ENCODE measurements at regions not wholly inside any gene's neighbourhood (a gene's known extent, or its start where the extent isn't known, plus 50 kb on each side); places are given as distances from the start of the nearest gene placed in this dataset.
A peak's percentile ranks its signal among the peaks of the same experiment; 100 is the strongest.

DNA sequence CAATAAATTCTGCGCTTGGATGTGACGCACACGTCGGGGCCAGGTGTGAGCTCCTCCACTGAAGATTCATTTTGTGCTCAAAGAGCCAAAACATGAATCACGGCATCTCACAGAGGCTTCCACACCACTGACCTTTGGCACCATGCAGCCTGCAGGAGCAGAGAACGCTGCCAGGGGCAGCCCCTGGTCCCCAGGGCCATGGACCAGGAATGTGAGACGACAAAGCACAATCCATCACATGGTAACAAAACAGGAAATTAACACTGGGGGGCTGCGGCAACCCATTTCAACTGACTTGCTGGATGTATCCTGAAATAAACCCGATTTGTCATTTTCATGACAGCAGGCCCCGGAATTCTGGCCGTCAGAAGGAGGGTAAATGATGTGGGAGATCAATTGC is 167.5 kb upstream of the IGF1R start:
- no peak for ATAC-seq

DNA sequence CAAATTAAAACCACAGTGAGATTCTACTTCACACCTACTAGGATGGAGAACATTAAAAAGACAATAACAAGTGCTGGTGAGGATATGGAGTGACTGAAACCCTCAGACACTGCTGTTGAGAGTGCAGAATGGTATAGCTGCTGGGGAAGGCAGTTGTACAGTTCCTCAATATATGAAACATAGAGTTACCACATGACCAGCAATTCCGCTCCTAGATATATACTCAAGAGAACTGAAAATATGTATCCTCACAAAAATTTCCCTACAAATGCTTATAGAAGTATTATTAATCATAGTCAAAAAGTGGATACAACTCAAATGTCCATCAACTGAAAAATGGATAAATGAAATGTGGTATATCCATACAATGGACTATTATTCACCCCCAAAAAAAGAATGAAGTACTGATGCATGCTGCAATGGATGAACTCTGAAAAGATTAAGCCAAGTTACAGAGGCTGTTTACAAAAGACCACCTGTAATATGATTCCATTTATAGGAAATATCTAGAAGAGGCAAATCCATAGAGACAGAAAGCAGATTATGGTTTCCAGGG is 164.7 kb upstream of the IGF1R start:
- ATAC-seq = no peak

DNA sequence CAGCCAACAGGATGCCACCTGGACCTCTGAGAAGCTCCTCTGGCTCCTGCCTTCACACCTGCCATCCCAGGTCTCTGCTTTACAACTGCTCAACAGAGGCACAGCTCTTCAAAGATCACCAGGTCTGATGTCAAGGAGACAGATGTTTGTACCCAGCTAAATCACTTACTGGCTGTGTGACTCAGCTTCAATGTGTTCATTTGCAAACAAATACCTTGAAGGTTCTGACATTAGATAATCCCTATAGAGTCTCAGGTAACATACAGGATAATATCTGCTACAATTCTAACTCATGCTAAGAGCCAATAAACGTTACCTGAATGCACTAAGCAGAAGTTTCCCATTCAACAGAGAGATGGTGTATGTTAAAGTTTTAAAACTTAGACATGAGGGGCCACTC is 163.4 kb upstream of the IGF1R start:
- ATAC-seq = no peak

DNA sequence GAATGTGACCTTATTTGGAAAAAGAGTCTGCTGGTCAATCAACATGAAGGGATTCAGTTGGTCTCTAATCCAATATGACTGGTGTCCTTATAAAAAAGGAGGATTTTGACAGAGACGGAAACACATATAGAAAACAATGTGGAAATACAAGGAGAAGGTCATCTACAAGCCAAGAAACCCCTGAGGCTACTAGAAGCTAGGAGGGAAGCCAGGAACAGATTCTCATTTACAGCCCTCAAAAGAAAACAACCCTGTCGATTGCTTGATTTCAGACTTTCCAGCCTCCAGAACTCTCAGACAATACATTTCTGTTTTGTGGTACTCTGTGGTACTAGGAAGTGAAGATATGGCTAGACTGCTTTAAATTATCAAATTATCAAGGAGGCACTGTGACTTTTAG is 162.9 kb upstream of the IGF1R start:
- no peak for ATAC-seq

DNA sequence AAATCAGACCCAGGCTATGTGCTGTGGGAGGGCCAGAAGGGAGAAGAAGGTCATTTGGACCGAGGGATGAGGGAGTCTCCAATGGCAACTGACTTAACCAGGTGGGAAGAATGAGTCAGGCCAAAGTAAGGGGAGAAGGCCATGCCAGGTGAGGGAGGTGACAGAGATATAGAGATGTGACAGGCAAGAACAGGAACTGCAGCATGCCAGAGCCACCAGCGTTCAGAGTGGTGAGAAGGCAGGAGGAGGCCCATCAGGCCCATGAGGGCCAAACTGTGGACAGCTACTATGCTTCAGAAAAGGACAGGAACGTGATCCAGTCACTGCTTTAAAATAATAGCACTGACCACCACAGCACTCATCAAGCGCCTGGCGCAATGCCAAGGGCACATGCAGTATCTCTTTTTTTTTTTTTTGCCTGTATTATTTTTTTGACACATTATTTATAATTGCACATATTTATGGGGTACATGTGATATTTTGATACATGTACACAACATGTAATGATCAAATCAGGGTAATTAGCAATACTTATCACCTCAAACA is 154.3 kb upstream of the IGF1R start:
- no peak for ATAC-seq

DNA sequence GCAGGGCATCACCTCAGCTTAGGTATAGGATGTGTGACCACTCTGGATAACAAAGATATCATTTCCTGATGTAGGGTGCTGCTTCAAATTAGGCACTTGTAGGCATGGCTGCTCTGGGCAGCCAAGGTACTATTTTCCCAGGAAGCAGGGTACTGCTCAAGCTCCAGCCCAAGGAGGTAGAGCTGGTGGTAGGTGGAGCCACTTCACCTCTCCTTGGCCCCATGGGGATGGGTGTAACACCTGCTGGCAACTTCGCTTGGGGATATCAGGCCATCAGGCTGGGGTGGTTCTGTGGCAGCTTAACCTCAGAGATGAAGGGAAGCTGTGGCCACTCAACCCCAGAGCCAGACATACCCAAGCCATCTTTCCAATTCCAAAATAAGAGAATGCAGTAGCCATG is 147.1 kb upstream of the IGF1R start:
- no peak for ATAC-seq

DNA sequence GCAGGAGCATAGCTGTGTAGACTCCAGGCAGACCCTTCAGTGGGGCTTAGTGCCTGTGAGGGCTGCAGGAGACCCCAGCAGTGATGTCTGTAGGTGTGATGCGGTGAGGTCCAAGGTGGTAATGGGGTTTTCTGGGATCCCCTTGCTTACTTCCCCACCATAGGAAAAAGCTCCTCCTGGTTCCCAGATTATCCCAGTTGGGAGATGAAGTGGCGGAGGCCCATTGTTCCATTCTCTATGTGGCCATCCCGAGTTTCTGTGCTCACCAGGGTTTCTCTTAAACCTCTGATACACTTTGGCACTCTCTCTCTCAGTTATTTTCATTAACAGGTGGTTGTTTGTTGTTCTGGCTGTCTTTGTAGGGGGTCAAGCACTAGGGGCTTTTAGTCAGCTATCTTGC is 146.7 kb upstream of the IGF1R start:
- no peak for ATAC-seq

DNA sequence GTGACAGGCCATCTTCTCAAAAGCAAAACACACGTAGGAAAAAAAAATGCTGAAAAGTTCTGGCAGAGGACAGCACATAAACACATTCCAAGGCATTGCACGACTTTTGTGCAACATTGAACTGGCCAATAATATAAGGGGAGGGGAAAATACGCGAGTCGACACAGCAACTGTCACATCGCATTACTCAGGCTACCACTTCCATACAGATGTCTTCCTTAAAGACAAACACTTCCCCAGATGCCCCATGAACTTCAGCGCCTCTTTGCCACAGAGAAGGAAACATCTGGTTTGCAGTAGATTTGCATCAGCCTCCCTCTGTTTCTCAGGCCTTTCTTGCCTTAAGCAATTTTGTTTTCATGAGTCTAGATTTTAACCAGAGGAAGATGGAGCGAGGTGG is 144.4 kb upstream of the IGF1R start:
- no peak for ATAC-seq

DNA sequence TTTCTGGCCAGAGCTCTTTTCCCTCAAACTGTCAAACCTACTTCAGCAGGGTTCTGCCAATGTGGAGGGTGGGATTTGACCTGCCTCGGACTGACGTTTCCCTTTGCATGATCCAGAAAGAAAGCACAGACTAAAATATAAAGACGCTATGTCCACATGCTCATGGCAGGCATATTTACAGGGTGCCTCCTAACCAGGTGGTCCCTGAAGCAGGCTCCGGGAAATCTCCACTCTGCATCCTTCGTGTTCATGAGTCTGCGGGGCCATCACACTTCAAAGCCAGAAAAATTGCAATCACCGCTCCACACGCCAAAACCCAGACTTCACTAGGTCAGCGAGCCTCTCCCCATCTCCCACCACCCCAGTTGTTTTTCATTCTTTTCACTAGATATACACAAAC is 143.3 kb upstream of the IGF1R start:
- ATAC-seq = no peak

DNA sequence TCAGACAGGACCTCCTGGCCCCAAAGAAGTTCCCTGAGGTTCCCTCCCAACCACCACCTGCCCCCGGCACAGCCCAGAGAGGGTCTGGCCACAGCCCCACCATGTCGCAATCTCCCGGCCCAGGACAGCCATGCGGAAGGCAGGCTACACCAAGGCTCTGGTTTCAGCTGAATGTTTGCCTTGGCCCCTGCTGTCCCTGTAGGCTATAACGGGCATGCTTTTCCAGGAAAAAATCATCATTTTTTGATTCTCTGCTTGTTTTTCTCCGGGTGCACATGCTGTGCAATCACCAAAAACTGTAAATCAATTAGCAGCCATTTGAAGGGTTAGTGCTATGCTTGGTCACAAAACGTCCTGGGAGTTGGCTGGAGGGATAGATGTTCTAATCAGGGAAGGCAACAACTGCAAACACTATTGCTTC is 142.7 kb upstream of the IGF1R start:
- no peak for ATAC-seq

DNA sequence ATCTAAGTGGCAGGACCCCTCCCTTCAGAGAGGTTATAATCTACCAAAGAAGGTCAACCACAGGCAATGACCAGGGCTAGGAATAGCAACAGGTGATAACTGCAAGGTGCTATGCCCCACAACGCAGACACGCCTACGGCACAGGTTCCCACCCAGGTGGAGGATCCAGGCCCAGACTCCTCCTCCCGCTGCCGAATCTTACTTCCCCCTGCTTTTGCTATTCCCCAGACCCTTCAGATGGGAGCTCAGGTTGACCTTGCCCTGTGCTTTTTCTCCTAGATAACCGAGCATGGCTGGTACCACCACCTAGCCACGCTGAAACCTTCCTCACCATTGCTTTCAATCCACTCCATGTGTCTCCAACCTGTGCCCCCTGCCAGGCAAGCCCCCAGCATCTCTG is 142.2 kb upstream of the IGF1R start:
- ATAC-seq = no peak

DNA sequence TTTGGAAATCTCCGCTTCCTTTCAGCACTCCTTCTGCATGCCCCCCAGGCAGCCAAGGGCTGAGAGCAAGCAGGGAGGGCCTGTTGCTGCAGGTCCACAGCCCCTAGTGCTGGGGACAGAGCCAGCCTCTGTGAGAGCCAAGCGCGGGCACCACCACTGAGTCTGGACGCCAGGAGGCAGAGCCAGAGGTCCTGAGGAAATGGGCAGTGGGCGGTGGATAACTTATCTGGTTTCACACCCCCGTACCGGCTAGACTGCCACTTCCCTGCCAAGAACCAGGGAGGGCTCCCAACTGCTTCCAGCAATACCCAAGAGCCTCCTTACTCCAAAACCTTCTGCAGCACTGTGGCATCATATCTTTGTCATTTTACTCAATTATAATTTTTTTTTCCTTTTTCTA is 141.6 kb upstream of the IGF1R start:
- ATAC-seq = peak; percentile 20

DNA sequence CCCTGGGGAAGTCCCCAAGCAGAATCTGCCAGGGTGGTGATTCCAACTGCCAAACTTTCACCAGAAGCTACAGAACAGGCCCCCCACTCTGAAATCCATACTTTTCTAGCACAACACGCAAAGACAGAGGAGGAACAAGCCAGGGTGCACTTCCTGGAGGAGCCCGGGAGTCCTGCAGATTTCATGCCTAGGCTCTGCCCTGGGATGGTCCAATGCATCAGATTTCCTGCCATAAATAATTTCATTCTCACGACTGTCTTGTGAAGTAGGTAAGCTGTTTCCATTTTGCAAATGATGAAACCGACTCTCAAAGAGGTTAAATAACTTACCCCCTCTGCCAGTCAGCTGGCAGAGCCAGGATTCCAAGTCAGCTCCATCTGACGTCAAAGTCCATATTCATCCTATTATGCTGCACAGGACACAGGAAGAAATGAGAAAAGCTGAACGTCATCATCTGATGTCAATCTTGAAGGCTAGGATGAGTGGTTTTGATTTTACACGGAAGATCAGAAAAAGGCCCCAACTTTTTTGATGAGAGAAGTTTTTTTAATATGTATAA is 134.8 kb upstream of the IGF1R start:
- no peak for ATAC-seq

DNA sequence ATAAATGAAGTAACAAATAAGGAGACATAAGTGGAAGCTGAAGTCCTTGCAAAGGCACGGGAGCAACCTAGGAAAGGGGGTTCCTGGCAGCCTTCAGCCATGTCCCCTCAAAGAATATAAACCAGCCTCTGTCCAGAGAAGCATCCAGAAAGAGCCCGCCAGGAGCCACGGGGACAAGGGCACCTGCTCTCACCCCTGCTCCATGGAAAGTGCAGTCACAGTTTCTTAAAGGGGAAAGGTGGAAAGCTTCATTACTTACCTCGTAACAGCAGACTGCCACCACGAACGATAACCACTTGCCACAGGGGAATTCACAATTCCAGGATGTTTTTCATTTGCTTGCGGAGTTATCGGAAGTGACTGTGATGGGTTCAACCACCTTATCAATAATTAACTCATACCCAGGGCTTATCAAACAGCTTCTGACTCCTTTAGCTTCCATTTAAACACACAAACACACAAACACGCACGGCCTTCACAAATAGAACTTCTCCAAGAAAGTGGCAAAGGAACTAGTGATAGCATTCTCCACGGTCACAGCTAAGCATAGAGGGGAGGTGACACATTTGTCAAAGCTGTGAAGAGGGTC is 134.2 kb upstream of the IGF1R start:
- no peak for ATAC-seq

DNA sequence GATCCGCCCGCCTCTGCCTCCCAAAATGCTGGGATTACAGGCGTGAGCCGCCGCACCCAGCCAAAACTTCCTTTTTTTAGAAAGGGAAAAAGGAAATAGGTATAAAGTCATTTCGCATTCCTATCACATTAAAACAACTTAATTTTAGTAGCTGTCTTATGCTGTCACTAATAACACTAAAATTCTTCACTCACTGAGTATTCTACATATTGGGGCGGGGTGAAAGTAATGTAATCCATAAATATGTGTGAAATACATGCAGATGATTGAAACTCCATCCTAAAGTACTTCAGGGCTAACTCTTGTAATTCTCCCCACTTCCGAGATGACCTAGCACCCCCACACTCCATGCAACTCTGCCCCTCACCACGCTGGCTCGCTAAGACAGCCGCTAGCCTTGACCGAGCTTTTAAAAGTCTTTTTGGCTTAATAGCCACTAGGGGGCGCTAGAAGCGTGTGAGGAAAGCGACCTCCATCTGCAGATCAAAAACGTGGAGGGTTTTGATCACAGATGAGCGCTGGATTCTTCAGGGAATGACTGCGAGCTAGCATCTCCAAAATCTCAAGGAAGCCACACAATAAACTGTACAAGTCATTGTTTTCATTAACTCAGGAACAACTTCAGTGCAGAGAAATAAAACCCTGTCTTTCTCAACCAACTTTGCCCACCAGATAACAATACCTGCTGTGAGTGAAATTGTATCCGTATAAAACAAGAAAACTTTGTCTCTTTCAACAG is 129.3 kb upstream of the IGF1R start:
- peak; percentile 72 for ATAC-seq

DNA sequence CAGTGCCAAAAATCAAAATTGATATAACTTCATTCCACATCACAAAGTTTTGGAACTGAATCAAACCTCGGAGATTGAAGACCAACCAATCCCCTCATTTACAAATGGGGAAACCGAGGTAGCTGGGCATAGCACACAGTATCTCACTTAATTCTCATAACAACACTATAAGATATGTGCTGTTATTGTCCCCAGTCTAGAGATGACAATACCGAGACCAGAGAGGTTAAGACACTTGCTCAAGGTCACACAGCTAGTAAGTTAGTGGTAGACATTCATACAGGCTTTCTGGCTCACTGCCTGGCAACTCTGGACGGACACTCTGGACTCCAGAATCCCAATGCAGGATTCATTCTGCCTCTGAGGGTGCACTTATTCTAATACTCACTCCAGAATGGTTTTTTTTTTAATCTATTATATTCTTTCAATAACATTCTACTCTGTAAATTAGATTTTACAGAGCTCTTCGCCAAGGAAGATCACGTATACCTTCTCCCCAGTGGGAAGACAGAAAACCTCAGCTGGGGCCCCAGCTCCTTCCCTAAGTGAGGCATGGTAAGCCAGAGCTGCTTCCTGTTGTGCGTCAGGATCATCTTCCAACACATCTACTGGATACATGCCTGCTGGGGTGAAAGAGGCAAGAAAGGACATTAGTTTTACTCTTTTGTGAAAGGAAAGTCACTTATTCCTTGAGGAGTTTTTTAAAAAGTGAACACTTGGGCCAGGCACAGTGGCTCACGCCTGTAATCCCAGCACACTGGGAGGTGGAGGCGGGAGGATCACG is 128.4 kb upstream of the IGF1R start:
- ATAC-seq = no peak

DNA sequence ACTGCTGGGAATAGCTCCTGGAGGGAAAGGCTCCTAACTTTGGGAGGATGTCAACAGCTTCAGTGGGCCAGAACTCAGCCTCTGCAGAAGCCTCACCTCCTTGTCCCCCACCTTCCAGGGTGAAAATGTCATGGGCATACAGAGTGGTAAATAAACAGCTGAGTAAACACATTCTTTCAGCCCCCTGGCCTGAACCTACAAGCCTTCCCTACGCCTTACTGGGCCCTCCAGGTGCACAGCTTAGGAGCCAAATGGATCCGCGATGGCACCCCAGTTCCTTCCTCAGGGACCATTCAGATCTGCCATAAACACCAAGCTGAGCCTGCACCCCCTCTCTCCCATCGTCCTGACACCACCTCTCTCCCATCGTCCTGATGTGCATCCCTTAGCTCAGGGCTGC is 126.2 kb upstream of the IGF1R start:
- no peak for ATAC-seq

DNA sequence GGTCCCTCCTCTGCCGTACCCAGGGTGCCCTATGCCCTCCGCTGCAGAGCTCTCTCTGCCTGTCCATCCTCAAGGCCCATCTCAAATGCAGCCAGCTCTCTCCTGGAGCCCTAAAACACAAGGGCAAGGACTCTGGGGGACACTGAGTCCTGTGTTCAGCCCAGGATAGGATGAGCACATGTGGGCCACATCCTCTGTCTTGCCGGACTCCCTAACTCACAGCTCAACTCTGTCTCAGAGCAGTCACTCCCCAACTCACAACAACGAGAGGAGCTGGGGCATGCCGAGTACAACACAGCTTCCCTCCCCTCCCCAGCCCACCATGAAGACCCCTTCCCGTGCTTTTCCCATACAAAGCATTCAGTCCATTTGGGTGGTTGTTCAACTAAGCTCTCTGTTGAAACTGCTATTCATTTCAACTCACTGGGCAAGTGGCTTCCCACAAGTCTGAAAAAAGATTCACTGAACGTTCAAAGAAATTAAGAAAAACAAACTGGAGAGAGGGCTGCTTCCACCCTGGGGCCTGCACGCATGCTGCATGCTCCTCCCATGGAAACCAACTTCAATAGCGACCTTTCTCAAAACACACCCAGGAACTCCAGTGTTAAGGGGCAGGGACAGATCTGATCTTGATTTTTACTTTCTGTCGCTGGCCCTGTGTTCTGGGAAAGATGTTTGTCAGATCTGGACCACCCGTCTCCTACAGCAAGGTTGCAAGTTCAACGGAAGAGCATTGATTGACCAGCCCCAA is 124.3 kb upstream of the IGF1R start:
- no peak for ATAC-seq

DNA sequence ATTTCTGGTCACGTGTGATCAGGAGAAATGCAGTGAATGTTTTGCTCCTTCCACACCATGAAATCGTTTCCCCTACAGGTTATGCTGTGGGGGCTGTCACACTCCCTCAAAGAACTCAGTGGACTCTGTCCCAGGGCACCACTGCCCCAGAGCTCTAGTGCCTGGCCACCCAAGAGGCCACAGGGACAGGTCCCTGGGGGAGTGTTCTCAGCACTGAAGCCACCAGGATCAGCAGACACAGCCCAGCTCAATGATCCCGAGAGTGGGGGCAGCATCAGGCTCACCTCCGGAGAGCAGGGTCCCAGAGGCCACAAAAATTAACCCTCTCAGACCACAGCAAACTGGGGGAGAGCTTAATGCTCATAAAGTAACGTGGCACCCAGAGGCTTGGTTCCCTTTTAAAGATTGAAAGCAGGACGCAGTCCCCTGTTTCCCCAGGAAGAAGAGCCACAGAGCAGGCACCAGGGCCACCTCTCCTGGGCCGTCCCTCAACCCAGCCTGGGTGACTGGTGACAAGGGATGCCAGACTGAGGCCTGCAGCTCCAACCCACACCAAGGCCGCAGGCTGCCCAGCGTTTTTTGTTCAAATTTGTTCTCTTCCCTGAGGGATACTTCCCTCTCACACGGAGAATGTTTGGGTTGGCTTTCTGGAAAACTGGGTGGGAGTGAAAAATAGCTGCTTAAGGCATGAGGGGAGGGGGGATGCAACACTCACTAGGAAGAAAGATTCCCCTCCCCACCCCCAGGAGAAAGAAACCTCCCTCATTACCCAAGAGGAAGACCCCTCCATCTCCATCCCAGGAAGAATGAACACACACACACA is 123.3 kb upstream of the IGF1R start:
- no peak for ATAC-seq

DNA sequence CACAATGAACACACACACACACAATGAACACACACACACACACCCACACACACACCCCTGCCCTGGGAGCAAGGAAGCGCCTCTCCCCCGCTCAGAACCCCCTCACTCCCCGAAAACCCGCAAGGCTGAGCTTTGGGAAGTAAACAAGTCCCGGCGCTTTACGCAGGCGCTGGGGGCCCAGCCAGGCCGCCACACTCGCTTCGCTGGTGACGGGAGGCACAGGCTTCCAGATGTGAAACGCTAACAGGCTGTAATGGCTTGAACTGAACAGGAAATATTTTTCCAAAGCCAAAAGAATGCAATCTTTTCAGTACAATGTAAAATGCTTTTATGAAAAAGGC is 122.7 kb upstream of the IGF1R start:
- ATAC-seq = no peak

DNA sequence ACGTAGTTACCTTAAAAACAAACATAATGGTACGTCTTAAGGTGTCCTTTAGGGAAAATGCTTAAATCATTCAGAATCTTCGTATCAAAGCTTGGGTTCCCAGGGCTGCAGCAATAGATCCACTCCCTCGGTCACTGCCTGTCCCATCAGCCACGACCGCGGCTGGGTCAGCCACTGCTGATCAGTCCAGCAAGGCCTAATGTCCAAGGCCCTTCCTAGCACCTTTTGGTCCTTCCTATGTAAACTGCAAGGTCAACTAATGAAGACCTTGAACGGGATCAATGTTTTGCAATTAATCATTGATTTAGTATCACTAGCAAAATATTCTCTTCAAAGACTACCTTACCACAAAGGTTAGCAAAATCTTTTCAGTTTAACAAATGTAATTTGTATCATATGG is 122.2 kb upstream of the IGF1R start:
- no peak for ATAC-seq
